ENCODE measurements at regions not wholly inside any gene's neighbourhood (a gene's known extent, or its start where the extent isn't known, plus 50 kb on each side); places are given as distances from the start of the nearest gene placed in this dataset.

DNA sequence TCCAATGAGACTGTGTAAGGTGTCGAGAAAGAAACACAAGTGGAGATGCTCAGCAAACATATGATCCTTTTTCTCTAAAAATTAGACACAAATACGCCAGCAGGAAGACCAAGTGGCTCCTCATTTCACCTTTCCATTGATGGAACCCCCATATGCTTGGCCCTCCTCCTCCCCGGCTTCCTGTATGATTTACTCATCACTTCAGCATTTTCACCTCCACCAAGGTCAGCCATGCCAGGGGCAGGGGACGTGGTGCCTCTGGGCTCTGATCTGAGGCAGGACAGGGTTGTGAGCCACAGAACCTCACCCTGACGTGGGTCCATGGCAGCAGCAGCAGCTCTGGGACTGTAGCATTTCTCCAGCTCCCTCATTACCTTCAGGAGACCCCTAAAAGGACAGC lies 116.8 kb upstream of the PFKP start:
- H3K27ac ChIP-seq = no peak overlapping the region
- TF ChIP-seq ZFX (IDR thresholded peaks at IDR 0.05) = no peak
- TF ChIP-seq, protein P1, sequence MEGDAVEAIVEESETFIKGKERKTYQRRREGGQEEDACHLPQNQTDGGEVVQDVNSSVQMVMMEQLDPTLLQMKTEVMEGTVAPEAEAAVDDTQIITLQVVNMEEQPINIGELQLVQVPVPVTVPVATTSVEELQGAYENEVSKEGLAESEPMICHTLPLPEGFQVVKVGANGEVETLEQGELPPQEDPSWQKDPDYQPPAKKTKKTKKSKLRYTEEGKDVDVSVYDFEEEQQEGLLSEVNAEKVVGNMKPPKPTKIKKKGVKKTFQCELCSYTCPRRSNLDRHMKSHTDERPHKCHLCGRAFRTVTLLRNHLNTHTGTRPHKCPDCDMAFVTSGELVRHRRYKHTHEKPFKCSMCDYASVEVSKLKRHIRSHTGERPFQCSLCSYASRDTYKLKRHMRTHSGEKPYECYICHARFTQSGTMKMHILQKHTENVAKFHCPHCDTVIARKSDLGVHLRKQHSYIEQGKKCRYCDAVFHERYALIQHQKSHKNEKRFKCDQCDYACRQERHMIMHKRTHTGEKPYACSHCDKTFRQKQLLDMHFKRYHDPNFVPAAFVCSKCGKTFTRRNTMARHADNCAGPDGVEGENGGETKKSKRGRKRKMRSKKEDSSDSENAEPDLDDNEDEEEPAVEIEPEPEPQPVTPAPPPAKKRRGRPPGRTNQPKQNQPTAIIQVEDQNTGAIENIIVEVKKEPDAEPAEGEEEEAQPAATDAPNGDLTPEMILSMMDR (conservative IDR thresholded peaks at IDR 0.05) = no peak

DNA sequence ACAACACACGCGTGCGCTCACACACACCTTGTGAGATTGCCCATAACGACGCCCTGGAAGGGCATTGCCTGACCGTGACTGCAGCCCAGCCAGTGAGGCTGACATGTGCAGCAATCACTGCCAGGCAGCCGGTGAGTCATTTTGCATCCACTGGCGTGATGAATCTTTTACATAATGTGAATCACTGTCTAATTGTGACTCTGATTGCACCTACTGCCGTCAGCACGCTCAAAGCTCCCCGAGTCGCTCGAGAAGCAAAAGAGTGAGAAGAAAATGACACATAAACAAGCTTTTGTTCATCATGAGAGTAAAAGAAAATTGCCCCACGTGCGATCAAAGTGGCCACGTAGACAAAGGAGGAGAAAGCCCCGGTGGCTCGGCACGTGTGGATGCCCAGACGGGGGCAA lies 117.4 kb upstream of the PFKP start:
- H3K27ac ChIP-seq = no peak overlapping the region
- TF ChIP-seq ZFX (IDR thresholded peaks at IDR 0.05) = no peak
- TF ChIP-seq, protein P1 (conservative IDR thresholded peaks at IDR 0.05) = no peak

DNA sequence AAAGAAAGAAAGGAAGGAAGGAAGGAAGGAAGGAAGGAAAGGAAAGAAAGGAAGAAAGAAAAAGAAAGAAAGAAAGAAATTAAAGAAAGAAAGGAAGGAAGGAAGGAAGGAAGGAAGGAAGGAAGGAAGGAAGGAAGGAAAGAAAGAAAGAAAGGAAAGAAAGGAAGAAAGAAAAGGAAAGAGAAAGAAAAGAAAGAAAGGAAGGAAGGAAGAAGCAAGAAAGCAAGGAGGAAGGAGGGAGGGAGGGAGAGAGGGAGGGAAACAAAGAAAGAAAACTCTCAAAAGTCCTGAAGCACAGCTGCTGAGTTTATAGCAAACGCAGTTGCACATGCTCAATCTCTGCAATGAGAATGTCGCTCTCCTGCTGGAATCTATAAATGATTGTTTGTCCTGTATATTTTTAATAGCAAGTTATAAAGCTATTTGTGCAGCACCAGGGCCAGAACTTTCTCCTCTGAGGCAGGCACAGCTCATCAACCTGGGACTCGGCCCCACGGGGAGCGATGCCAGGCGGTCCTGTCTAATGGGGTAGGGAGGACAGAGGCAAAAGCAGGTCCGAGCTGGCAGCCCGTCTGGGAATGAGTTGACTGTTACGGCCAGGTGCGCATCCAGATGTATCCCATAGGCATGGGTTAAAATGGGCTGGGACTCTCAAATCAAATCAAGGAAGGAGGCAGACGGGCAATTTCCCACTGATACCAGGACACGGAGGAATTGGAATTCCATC lies 118.0 kb upstream of the PFKP start:
- no peak overlapping the region for H3K27ac ChIP-seq
- no peak for TF ChIP-seq ZFX (IDR thresholded peaks at IDR 0.05)
- TF ChIP-seq, protein P1 (conservative IDR thresholded peaks at IDR 0.05) = no peak

DNA sequence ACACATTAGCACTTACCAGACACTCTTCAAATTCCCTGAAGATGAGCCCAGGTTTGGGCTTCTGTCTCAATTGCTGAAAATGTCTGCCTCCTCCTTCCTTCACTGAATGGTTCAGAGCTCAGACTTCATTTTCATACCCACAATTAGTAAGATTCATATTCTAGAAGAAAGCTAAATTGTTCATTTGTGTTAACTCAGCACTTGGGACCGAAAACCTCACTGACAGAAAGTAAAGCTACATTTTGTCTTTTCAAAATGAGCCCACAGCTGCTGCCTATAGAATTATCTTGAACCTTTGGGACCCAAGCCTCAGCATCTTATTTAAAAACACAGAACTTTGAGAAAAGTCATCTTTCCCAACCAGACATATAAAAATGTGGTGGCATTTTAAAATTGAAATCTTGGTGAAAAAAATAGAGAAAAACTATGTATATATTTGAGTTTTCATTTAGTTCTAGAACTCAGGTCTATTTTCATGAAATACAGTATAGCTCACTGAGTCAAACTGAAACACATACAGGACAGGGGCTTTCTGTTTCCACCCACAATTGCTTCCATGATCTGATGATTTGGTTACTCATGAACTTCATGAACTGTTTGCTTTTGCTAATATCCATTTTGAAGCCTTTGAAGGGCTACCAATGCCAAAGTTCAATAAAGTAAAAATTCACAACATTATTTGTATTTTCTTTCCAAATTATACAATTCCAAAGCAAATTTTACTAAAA lies 119.1 kb upstream of the PFKP start:
- TF ChIP-seq, protein P1 (conservative IDR thresholded peaks at IDR 0.05) = no peak
- TF ChIP-seq ZFX (IDR thresholded peaks at IDR 0.05) = no peak
- H3K27ac ChIP-seq = no peak overlapping the region

DNA sequence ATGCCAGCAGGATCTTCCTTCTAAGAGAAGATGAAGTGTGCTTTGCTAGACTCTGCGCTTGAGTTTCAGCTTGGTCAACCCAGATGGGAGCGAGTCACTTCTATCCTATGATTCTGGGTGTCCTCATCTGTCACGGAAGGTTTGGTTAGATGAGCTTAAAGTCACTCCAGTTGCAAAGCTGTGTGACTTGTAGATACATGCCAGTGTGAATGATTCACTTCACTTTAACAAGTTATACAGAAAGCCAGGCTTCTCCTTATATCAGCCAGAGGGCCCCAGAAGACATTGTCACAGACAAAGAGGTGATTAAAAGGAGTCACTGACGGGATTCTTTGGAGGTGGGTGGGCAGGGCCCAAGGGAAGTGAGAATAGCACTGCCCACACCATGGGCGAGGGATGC lies 122.6 kb upstream of the PFKP start:
- H3K27ac ChIP-seq = no peak overlapping the region
- no peak for TF ChIP-seq ZFX (IDR thresholded peaks at IDR 0.05)
- TF ChIP-seq, protein P1 (conservative IDR thresholded peaks at IDR 0.05) = no peak

DNA sequence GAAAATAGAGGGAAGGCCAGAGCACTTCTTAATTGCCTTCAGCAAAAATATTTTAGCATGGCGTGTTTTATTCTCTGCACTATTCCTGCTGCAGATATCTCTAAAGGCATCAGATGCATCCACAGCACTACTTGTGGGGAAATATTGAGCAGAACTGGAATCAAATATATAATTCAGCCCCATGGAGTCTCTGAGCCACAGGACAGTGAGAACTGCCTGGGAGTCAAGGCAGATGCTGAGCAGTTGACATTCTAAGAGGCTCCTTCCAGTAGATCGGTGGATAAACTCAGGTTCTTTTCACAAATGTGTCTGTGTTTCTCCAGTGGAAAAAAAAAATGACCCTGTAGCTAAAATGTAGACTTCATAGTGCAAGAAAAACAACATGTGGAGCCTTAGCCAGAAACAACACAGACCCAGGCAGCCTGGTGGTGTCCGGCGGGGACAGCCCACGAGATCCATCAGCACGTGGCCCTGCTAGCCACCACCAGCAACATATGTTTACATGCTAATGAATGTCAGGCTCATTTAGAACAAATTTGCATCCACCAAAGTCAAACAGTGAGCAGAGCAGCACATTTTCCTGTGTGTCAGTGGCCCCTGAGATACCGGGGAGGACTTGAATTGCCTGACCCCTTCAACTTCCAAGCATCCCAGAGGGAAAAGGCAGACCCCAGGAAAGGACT lies 123.3 kb upstream of the PFKP start:
- no peak overlapping the region for H3K27ac ChIP-seq

More for the DNA sequence above, 123.3 kb upstream of the PFKP start:
- TF ChIP-seq, protein P1 (conservative IDR thresholded peaks at IDR 0.05) = no peak
- no peak for TF ChIP-seq ZFX (IDR thresholded peaks at IDR 0.05)

All from C4-2B (cell line).